ENCODE measurements at regions not wholly inside any gene's neighbourhood (a gene's known extent, or its start where the extent isn't known, plus 50 kb on each side); places are given as distances from the start of the nearest gene placed in this dataset.

DNA sequence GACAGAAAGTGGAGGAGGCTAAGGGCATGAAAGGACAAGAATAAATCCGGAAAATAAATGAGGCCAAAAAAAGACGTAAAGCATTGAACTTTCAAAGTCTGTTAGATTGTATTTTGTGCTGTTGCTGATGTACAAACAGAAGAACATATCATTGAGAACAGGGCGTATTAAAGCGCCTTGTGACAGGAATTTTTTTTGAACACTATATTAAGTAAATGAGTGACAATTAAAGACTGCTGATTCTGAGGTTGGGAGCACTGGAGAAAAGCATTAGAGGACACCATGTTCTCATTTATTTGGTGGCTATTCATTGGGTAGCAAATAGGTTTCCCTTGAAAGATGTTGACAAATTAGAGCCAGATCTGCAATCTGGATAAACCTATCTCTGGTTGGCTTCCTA is 137.3 kb upstream of the SGCD start (continued):
- TF ChIP-seq, protein P1, sequence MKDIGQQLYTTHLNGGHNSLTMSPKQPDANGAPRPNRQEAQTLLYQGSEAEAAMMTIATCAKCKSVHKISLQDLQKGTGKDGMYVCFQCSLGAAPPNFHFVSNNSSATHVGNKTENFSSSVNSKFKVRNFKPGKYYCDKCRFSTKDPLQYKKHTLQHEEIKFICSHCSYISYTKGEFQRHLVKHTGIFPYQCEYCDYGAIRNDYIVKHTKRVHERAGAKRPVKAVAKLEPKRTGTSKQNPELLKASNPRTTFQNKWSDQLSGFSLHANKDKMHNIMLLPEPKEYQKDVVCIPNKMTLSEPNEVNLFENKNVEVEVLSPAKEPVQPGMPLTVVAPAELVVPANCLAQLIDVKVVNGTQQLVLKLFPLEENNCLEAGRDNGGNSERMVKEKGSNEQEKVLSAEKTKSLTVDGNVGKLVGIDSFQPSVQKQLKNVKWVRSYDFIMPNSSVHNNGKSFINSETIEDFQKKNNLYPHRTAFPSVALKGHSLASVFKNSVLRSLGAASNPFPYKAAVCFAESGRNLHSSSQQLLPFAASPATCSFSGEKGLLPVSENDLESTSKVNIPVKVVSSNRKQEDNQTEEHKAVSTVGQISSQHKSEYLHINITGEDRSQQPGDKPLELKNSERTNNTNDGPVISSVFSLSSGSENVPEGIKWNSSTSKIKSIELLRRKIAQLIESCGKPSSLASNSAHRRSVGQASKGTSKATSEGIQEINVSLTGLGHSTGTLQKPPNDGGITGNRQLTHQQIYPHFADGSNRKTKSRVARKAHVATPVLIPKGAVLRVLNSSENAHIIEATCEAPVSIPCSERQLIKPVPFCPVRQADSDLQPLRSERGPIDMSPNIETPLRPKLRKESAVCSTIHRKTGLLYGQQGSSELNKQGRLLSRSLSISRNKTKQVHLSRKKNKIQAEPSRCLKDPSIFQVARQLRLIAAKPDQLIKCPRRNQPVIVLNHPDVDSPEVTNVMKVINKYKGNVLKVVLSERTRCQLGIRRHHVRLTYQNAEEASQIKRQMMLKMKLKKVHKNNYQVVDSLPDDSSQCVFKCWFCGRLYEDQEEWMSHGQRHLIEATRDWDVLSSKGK (CRISPR knock-in tag; IDR thresholded peaks at IDR 0.05), result no peak
- no peak for TF ChIP-seq CHD1 (IDR thresholded peaks at IDR 0.05; ENCODE audit: low read length)

GRCh38 chr5:156191547-156191946 is 135.4 kb upstream of the SGCD start:
- H3K36me3 ChIP-seq (ENCODE audit: control insufficient read depth, insufficient read depth, low read length), result no peaks in the 10 kb centered on the region
- H3K9me3 ChIP-seq (replicated peaks; ENCODE audit: control insufficient read depth, insufficient read depth, low read depth, low read length), result no peaks in the 10 kb centered on the region
- no peak overlapping the region for H3K9ac ChIP-seq (ENCODE audit: insufficient read depth in 1 of 2, low read depth in 2 of 2, low read length in 2 of 2)
- no peaks in the 10 kb centered on the region for H3K27me3 ChIP-seq (ENCODE audit: control insufficient read depth in 2 of 2, insufficient read depth in 2 of 2, low read length in 2 of 2)
- no peak overlapping the region for H3K27ac ChIP-seq (ENCODE audit: extremely low read depth, low read depth, low read length)
- TF ChIP-seq WHSC1 (IDR thresholded peaks at IDR 0.05; ENCODE audit: low read length) (no peak), SP2 (IDR thresholded peaks at IDR 0.05; ENCODE audit: extremely low read depth, low read depth, low read length, poor library complexity, severe bottlenecking) (no peak), NFE2L1 (tag; IDR thresholded peaks at IDR 0.05; ENCODE audit: borderline replicate concordance, low read depth) (no peak)
- DNase-seq (ENCODE audit: extremely low read depth in 1 of 4, low spot score in 3 of 4) (no peak), ATAC-seq (no peak), FAIRE-seq (no peak)
- intact Hi-C loops (cut with micrococcal nuclease), result no loop called here
- ChIA-PET CTCF (ENCODE audit: low intra/inter-chr PET ratio) (no interaction called here), POLR2A (no interaction called here)
- no TSS peak for BruUV-seq (replicated peaks)
- in situ Hi-C loops (cut with MboI), result no loop called here
- H3K4me2 ChIP-seq (ENCODE audit: insufficient read depth, low read length), result no peak overlapping the region
- no peaks in the 10 kb centered on the region for H3K9me1 ChIP-seq (ENCODE audit: control insufficient read depth, insufficient read depth, low read length)
- no peaks in the 10 kb centered on the region for H3K4me1 ChIP-seq (replicated peaks in 1 of 2; ENCODE audit: control insufficient read depth in 2 of 2, insufficient read depth in 2 of 2, low read length in 2 of 2)
- no peak overlapping the region for H3K4me3 ChIP-seq
- H4K20me1 ChIP-seq (replicated peaks; ENCODE audit: control insufficient read depth, insufficient read depth, low read length), result no peaks in the 10 kb centered on the region
- no peak overlapping the region for H2AFZ ChIP-seq (ENCODE audit: low read depth, low read length)
- 0% methylated on average over 1 of the region's 1 CpG for WGBS (ENCODE audit: insufficient coverage, low coverage, missing lambda C conversion rate)
- no peaks in the 10 kb centered on the region for H3K79me2 ChIP-seq (ENCODE audit: control insufficient read depth, insufficient read depth, low read length)
